WTC11 (cell line): ENCODE measurements at regions not wholly inside any gene's neighbourhood (a gene's known extent, or its start where the extent isn't known, plus 50 kb on each side); places are given as distances from the start of the nearest gene placed in this dataset.

Source experiments
- ATAC-seq: fragments of 200-7000 bp; cut with Tn5 transposase; 2 replicates; pipeline ENCODE4 v1.10.0; 2021; ENCODE audit warnings: mild to moderate bottlenecking, moderate library complexity
- CTCF ChIA-PET: fragments of 300-600 bp; sonication (Branson Sonifier 250); formaldehyde crosslinking; loops from one replicate; lab custom pipeline; 2021; ENCODE audit warnings: antibody characterized with exemption; lab: Charles Lee
- POLR2A ChIA-PET: fragments of 350-600 bp; sonication (Branson Sonifier 250); formaldehyde crosslinking; loops from one replicate; lab custom pipeline; 2021; ENCODE audit warnings: antibody characterized with exemption; lab: Charles Lee
- DNase-seq: peaks from one replicate; pipeline ENCODE4 v3.0.0; 2021; ENCODE audit warnings: low spot score
- H3K27ac Mint-ChIP-seq: 2 replicates; pipeline ENCODE4 v1.8.0; 2021; ENCODE audit warnings: mixed read lengths
- H3K27me3 Mint-ChIP-seq: 2 replicates; pipeline ENCODE4 v1.8.0; 2021; ENCODE audit warnings: low read depth, mild to moderate bottlenecking, moderate library complexity, mixed read lengths
- H3K36me3 Mint-ChIP-seq: 2 replicates; pipeline ENCODE4 v1.8.0; 2021; ENCODE audit warnings: mixed read lengths
- H3K4me1 Mint-ChIP-seq: 2 replicates; pipeline ENCODE4 v1.8.0; 2022; ENCODE audit warnings: mixed read lengths
- H3K4me3 Mint-ChIP-seq: 2 replicates; pipeline ENCODE4 v1.8.0; 2021; ENCODE audit warnings: mild to moderate bottlenecking, moderate library complexity, mixed read lengths
- H3K9me3 Mint-ChIP-seq: 2 replicates; pipeline ENCODE4 v1.8.0; 2021; ENCODE audit warnings: mixed read lengths
- AFF4 ChIP-seq: sonication (generic); formaldehyde crosslinking; IDR thresholded peaks from 2 replicates; pipeline ENCODE4 v1.8.1; 2023; ENCODE audit warnings: mild to moderate bottlenecking, missing genetic modification reagents, borderline replicate concordance
- ATF1 ChIP-seq: sonication (generic); formaldehyde crosslinking; IDR thresholded peaks from 2 replicates; pipeline ENCODE4 v1.8.1; 2023; ENCODE audit warnings: mild to moderate bottlenecking, moderate library complexity, missing genetic modification reagents
- MAX ChIP-seq: sonication (generic); formaldehyde crosslinking; IDR thresholded peaks from 2 replicates; pipeline ENCODE4 v1.8.0; 2022; ENCODE audit warnings: mild to moderate bottlenecking, missing genetic modification reagents
- OVOL2 ChIP-seq: fragments of 250-450 bp; sonication (Bioruptor Pico); IDR thresholded peaks from 2 replicates; pipeline ENCODE4 v1.9.0; 2021; ENCODE audit warnings: mild to moderate bottlenecking, borderline replicate concordance
- RELA ChIP-seq: sonication (generic); formaldehyde crosslinking; IDR thresholded peaks from 2 replicates; pipeline ENCODE4 v1.8.1; 2022; ENCODE audit warnings: missing genetic modification reagents, mild to moderate bottlenecking, borderline replicate concordance
- TCF7 ChIP-seq: sonication (generic); formaldehyde crosslinking; IDR thresholded peaks from 2 replicates; pipeline ENCODE4 v1.8.0; 2022; ENCODE audit warnings: mild to moderate bottlenecking, low read depth, missing genetic modification reagents, moderate library complexity
- TEAD4 ChIP-seq: sonication (generic); formaldehyde crosslinking; IDR thresholded peaks from 2 replicates; pipeline ENCODE4 v1.8.0; 2022; ENCODE audit warnings: mild to moderate bottlenecking, missing genetic modification reagents
- ZBTB21 ChIP-seq: sonication (generic); formaldehyde crosslinking; IDR thresholded peaks from 2 replicates; pipeline ENCODE4 v1.8.1; 2023; ENCODE audit warnings: mild to moderate bottlenecking, missing genetic modification reagents, borderline replicate concordance
- ZNF423 ChIP-seq: fragments of 250-450 bp; sonication (Bioruptor Pico); IDR thresholded peaks from 2 replicates; pipeline ENCODE4 v2.1.2; 2022; ENCODE audit warnings: mild to moderate bottlenecking, moderate library complexity
- ZNF671 ChIP-seq: fragments of 250-450 bp; sonication (Bioruptor Pico); IDR thresholded peaks from 2 replicates; pipeline ENCODE4 v1.8.0; 2021; ENCODE audit warnings: mild to moderate bottlenecking
- TF ChIP-seq, protein P1 (sequence below): sonication (generic); formaldehyde crosslinking; IDR thresholded peaks from 2 replicates; pipeline ENCODE4 v1.8.1; 2022; ENCODE audit warnings: mild to moderate bottlenecking, moderate library complexity, missing genetic modification reagents
- TF ChIP-seq, protein P2 (sequence below): fragments of 250-450 bp; sonication (Bioruptor Pico); IDR thresholded peaks from 2 replicates; pipeline ENCODE4 v1.9.0; 2021; ENCODE audit warnings: mild to moderate bottlenecking
- TF ChIP-seq, protein P3 (sequence below): sonication (generic); formaldehyde crosslinking; IDR thresholded peaks from 2 replicates; pipeline ENCODE4 v1.8.0; 2022; ENCODE audit warnings: missing genetic modification reagents

DNA sequence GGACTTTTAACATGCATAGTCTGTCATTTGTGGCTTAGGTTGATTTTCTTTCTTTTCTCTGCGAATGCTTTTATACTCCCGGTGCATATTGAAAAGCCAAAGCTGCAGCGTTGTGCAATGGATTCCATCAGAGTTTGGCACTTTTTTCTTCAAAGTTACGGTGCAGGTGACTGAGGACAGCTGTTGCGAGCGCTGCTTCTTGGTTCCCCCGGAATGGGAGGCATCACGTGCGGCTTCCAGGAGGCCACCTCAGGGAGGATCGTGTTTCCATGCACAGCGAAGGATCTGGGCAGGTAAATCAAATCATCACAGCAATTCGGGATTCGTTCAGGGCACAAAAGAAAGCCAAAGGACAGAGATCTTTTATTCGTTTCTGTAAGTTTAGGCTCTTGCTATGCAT, 109.6 kb upstream of the ALKAL2 start:
- ChIA-PET CTCF (no interaction called here), POLR2A (no interaction called here)
- no peaks in the 10 kb centered on the region for H3K36me3 Mint-ChIP-seq
- ATAC-seq (no peak), DNase-seq (no peak)
- peaks cover 5% of the 10 kb centered on the region for H3K4me1 Mint-ChIP-seq
- H3K4me3 Mint-ChIP-seq, result no peak overlapping the region
- no peak overlapping the region for H3K27ac Mint-ChIP-seq
- TF ChIP-seq ZBTB21 (CRISPR knock-in tag) (no peak), ZNF423 (CRISPR knock-in tag) (no peak), AFF4 (no peak), ATF1 (CRISPR knock-in tag) (no peak), TCF7 (CRISPR knock-in tag) (no peak), ZNF671 (no peak), MAX (CRISPR knock-in tag) (no peak)
- TF ChIP-seq, protein P1, sequence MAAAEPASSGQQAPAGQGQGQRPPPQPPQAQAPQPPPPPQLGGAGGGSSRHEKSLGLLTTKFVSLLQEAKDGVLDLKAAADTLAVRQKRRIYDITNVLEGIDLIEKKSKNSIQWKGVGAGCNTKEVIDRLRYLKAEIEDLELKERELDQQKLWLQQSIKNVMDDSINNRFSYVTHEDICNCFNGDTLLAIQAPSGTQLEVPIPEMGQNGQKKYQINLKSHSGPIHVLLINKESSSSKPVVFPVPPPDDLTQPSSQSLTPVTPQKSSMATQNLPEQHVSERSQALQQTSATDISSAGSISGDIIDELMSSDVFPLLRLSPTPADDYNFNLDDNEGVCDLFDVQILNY (CRISPR knock-in tag), result no peak
- TF ChIP-seq, protein P2, sequence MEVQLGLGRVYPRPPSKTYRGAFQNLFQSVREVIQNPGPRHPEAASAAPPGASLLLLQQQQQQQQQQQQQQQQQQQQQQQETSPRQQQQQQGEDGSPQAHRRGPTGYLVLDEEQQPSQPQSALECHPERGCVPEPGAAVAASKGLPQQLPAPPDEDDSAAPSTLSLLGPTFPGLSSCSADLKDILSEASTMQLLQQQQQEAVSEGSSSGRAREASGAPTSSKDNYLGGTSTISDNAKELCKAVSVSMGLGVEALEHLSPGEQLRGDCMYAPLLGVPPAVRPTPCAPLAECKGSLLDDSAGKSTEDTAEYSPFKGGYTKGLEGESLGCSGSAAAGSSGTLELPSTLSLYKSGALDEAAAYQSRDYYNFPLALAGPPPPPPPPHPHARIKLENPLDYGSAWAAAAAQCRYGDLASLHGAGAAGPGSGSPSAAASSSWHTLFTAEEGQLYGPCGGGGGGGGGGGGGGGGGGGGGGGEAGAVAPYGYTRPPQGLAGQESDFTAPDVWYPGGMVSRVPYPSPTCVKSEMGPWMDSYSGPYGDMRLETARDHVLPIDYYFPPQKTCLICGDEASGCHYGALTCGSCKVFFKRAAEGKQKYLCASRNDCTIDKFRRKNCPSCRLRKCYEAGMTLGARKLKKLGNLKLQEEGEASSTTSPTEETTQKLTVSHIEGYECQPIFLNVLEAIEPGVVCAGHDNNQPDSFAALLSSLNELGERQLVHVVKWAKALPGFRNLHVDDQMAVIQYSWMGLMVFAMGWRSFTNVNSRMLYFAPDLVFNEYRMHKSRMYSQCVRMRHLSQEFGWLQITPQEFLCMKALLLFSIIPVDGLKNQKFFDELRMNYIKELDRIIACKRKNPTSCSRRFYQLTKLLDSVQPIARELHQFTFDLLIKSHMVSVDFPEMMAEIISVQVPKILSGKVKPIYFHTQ (CRISPR knock-in tag), result no peak
- TF ChIP-seq, protein P3, sequence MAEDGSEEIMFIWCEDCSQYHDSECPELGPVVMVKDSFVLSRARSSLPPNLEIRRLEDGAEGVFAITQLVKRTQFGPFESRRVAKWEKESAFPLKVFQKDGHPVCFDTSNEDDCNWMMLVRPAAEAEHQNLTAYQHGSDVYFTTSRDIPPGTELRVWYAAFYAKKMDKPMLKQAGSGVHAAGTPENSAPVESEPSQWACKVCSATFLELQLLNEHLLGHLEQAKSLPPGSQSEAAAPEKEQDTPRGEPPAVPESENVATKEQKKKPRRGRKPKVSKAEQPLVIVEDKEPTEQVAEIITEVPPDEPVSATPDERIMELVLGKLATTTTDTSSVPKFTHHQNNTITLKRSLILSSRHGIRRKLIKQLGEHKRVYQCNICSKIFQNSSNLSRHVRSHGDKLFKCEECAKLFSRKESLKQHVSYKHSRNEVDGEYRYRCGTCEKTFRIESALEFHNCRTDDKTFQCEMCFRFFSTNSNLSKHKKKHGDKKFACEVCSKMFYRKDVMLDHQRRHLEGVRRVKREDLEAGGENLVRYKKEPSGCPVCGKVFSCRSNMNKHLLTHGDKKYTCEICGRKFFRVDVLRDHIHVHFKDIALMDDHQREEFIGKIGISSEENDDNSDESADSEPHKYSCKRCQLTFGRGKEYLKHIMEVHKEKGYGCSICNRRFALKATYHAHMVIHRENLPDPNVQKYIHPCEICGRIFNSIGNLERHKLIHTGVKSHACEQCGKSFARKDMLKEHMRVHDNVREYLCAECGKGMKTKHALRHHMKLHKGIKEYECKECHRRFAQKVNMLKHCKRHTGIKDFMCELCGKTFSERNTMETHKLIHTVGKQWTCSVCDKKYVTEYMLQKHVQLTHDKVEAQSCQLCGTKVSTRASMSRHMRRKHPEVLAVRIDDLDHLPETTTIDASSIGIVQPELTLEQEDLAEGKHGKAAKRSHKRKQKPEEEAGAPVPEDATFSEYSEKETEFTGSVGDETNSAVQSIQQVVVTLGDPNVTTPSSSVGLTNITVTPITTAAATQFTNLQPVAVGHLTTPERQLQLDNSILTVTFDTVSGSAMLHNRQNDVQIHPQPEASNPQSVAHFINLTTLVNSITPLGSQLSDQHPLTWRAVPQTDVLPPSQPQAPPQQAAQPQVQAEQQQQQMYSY (CRISPR knock-in tag), result no peak
- peaks cover under 1% of the 10 kb centered on the region; the same call in 1 of the 2 replicates for H3K9me3 Mint-ChIP-seq
- H3K27me3 Mint-ChIP-seq, result no peaks in the 10 kb centered on the region

DNA sequence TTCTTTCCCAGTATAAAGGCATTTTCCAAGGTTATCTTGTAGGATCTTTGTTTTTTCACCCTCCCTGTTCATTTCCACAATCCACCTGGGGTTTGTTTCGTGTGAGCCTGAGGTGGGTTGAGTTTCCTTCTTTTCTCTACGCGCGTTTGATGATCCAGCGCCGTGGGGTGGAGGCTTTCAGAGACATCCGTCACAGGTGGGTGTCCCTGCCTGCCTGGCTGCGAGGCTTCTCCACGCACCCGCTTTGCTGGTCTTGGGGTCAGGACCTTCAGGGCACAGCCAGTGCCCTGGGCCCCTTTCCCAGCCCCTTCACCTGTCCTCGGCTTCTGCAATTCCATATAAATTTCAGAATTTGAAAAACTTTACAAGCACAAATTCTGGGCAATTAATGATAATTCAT, 109.0 kb upstream of the ALKAL2 start:
- no peak for ATAC-seq
- DNase-seq, result no peak
- Mint-ChIP-seq H3K4me3 (no peak overlapping the region), H3K9me3 (no peaks in the 10 kb centered on the region), H3K36me3 (no peaks in the 10 kb centered on the region), H3K4me1 (peaks cover 5% of the 10 kb centered on the region), H3K27me3 (no peaks in the 10 kb centered on the region), H3K27ac (no peak overlapping the region)
- POLR2A ChIA-PET, result no interaction called here
- CTCF ChIA-PET, result no interaction called here
- no peak for TF ChIP-seq TEAD4 (CRISPR knock-in tag)
- TF ChIP-seq OVOL2 (CRISPR knock-in tag), result no peak
- no peak for TF ChIP-seq RELA
